BJ (cell line): ENCODE measurements at regions not wholly inside any gene's neighbourhood (a gene's known extent, or its start where the extent isn't known, plus 50 kb on each side); places are given as distances from the start of the nearest gene placed in this dataset.

ENCODE experiments used
- CTCF ChIA-PET: fragments of 350-600 bp; formaldehyde crosslinking; extraction: SDS; loops from one replicate; lab custom pipeline; 2021; ENCODE audit warnings: antibody characterized with exemption, inconsistent platforms; lab: Yijun Ruan, JAX
- POLR2A ChIA-PET: fragments of 300-600 bp; sonication (Branson Sonifier 250); formaldehyde crosslinking; extraction: SDS; loops from one replicate; lab custom pipeline; 2021; ENCODE audit warnings: antibody characterized with exemption; lab: Charles Lee
- DNase-seq: peaks from one replicate; pipeline ENCODE4 v3.0.0-alpha.2; 2011; ENCODE audit warnings: low read depth
- H3K27me3 ChIP-seq: 2 replicates; pipeline ENCODE4 v1.6.0; 2011; ENCODE audit warnings: low read length; ENCODE audit not compliant: control insufficient read depth, insufficient read depth
- H3K36me3 ChIP-seq: 2 replicates; pipeline ENCODE4 v1.5.1; 2011; ENCODE audit warnings: low read length; ENCODE audit not compliant: control insufficient read depth, insufficient read depth
- H3K4me3 ChIP-seq: 2 replicates; pipeline ENCODE4 v1.5.1; 2011; ENCODE audit warnings: low read depth, mild to moderate bottlenecking, control low read depth, low read length
- TF ChIP-seq, protein P1 (sequence below): IDR thresholded peaks from 2 replicates; pipeline ENCODE4 v1.5.1; 2011; ENCODE audit warnings: low read depth, mild to moderate bottlenecking, control low read depth, inconsistent platforms, low read length, moderate library complexity; ENCODE audit not compliant: insufficient read depth

DNA sequence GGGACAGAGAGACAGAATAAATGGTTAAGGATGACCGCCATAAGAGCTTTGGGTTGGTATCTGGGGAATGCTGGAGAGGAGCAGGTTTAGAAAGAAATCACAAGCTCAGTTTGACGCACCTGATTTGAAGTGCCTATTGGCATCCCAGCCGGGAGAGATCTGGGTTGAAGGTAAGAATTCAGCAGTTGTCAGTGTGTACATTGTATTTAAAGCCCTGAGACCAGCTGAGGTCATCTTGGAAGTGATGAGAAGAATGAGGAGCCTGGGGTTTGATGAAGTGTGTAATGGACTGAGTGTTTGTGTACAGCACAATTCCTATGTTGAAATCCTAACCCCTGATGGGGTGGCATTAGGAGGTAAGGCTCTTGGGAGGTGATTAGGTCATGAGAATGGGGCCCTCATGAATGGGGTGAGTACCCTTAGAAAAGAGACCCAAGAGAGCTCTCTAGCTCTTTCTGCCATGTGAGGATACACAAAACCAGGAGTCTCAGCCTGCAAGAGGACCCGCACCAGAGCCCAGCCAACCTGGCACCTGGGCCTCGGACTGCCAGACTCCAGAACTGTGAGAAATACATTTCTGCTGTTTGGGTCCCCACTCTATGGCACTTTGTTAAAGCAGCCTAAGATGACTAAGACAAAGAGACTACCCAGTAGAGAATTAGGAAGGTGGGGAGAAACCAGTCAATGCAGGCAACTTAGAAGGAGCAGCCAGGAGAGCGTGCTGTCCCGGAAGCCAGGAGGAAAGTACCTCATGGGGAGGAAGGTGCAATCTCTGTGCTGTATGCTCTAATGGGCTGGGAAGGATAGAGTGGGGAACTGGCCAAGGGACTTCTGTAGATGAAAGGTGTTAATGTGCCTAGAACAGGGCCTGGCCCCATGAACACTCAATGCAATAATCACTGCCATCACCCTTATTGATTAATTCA lies 133.7 kb upstream of the SLC24A3 start:
- DNase-seq, result no peak
- TF ChIP-seq, protein P1, sequence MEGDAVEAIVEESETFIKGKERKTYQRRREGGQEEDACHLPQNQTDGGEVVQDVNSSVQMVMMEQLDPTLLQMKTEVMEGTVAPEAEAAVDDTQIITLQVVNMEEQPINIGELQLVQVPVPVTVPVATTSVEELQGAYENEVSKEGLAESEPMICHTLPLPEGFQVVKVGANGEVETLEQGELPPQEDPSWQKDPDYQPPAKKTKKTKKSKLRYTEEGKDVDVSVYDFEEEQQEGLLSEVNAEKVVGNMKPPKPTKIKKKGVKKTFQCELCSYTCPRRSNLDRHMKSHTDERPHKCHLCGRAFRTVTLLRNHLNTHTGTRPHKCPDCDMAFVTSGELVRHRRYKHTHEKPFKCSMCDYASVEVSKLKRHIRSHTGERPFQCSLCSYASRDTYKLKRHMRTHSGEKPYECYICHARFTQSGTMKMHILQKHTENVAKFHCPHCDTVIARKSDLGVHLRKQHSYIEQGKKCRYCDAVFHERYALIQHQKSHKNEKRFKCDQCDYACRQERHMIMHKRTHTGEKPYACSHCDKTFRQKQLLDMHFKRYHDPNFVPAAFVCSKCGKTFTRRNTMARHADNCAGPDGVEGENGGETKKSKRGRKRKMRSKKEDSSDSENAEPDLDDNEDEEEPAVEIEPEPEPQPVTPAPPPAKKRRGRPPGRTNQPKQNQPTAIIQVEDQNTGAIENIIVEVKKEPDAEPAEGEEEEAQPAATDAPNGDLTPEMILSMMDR, result no peak
- POLR2A ChIA-PET, result no interaction called here
- Histone ChIP-seq H3K4me3 (no peak overlapping the region), H3K36me3 (no peaks in the 10 kb centered on the region), H3K27me3 (no peaks in the 10 kb centered on the region)
- CTCF ChIA-PET, result no interaction called here

DNA sequence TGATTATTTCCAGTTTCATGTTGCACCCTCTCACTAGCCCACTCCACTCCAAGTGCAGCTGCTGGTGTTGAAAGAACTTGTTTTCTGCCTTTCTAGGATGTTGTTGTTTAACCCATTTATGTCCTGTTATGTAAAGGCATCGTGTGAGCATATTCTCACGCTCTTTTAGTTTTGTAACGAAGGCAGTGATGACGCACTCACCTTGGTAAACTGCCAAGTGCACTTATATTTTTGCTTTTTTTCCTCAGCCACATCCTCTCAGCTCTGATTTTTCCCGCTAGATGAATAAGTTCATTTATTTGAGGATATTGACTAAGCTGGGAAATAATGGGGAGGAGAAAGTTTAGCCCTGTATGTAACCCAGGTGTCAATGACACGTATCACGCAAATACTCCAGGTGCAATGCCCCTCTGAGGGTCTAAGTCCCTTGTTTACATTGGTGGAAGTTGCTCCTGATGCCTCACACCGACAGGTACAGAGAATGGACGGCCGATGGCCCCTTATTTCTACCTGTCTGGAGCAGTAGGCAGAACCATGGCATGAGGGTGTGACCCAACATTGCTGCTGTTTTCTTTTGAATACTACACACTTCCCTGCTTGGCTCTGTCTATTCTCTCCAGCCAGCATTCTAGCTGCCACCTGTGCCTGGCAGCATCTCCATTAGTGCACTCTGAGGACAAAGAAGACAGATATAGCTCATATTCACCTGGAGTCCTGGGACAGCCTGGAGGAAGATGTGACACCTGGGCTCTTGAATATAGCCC lies 132.7 kb upstream of the SLC24A3 start:
- ChIA-PET CTCF (no interaction called here), POLR2A (no interaction called here)
- H3K27me3 ChIP-seq, result no peaks in the 10 kb centered on the region
- TF ChIP-seq, protein P1, result no peak
- H3K36me3 ChIP-seq, result no peaks in the 10 kb centered on the region
- H3K4me3 ChIP-seq, result no peak overlapping the region
- DNase-seq, result no peak

DNA sequence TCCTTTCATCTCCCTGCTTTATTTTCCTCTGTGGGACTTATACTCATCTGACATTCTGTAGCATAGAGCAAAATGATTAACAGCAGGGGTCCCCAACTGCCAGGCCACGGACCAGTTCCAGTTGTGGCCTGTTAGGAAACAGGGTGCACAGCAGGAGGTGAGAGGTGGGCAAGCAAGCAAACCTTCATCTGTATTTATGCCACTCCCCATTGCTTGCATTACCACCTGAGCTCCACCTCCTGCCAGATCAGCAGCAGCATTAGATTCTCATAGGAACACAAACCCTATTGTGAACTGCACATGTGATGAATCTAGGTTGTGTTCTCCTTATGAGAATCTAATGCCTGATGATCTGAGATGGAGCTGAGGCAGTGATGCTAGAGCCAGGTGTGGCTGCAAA lies 130.5 kb upstream of the SLC24A3 start:
- CTCF ChIA-PET, result no interaction called here
- POLR2A ChIA-PET, result no interaction called here
- Histone ChIP-seq H3K4me3 (no peak overlapping the region), H3K36me3 (no peaks in the 10 kb centered on the region), H3K27me3 (no peaks in the 10 kb centered on the region)
- TF ChIP-seq, protein P1, result no peak
- no peak for DNase-seq

DNA sequence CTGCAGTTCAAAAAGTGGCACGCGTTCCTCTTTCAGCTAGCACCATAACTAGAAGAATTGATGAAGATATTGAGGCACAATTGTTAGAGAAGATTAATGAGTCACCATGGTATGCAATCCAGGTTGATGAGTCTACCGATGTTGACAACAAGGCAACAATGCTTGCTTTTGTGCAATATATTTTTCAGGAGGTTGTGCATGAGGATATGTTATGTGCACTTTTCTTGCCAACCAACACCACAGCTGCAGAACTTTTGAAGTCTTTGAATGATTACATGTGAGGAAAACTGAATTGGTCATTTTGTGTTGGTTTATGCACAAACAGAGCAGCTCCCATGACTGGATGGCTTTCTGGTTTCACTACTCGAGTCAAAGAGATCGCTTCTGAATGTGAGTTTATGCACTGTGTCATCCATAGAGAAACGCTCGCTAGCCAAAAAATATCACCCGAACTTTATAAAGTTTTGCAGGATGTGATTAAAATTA lies 129.3 kb upstream of the SLC24A3 start:
- DNase-seq, result no peak
- TF ChIP-seq, protein P1, result no peak
- H3K4me3 ChIP-seq, result no peak overlapping the region
- ChIA-PET POLR2A (no interaction called here), CTCF (no interaction called here)
- no peaks in the 10 kb centered on the region for H3K27me3 ChIP-seq
- no peaks in the 10 kb centered on the region for H3K36me3 ChIP-seq

DNA sequence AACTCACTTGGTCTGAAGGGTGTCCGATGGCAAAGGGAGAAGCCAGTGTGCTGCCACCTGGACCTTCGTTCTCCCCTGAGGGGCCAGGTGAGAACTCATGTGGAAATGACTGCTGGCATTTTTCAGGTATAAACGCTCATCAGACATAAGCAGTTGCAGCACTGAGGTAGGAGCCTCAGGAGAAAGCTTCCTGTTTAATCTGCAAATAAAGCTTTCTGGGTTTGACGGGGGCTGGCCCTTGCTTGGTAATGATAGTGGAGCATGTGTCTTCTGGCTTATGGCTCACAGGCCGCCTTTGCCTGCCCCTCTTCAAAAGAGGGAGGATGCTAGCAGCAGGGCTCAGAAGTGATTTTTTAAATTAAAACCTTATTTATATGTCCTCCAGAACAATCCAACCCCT lies 122.1 kb upstream of the SLC24A3 start:
- Histone ChIP-seq H3K27me3 (no peaks in the 10 kb centered on the region), H3K4me3 (no peak overlapping the region), H3K36me3 (no peaks in the 10 kb centered on the region)
- POLR2A ChIA-PET, result no interaction called here
- no peak for DNase-seq
- TF ChIP-seq, protein P1, result no peak
- CTCF ChIA-PET, result no interaction called here
